Hippocampal formation (tissue), 2 donors: ENCODE measurements at regions not wholly inside any gene's neighbourhood (a gene's known extent, or its start where the extent isn't known, plus 50 kb on each side); places are given as distances from the start of the nearest gene placed in this dataset.

Source experiments
- DNase-seq, 2 donors: peaks; one replicate each; lab custom pipeline; 2025; lab: John Stamatoyannopoulos, UW

DNA sequence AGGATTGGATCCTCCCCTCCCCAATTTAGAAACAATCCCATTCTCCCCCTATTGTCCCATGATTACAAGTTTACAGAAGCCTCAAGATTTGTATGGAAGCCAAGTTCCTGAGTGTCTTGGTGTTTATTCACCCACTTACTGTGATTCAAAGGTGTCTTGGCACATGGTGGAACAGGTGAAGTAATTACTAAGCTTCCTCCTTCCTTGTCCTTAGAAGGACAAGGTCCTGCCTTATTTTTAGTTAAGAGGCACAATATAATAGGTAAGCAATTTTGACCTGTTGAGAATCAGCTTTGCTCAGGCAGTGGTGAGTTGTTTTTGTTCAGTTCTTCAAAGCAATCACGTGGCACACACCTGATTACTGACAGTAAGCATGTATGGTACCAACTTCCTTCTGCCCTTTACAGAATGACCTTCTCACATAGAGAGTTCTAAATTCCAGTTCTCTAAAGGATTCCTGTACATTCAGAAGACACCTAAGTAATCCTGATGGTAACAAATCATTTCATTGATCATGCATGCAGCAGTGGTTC is 60.7 kb upstream of the SLC13A1 start:
- DNase-seq = no peak

DNA sequence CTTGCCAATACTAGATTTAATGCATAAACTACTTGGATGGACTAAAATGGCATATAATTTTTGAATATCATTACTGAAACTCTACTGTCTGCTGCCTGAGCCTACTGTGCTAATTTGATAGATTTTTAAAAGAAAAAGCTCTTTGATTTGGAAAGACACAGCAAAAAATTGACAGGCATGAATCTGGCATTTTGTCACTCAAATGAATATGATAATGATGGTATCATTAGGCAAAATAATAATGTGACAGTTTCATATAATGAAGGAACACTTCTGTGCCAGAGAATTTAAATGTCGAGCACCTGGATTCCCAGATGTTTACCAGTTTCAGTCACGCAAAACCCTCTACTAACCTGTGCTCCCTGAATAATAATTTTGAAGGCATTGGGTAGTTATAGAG is 60.0 kb upstream of the SLC13A1 start:
- DNase-seq = no peak
